Fibroblast of gingiva (primary cell): ENCODE measurements at regions not wholly inside any gene's neighbourhood (a gene's known extent, or its start where the extent isn't known, plus 50 kb on each side); places are given as distances from the start of the nearest gene placed in this dataset.
"Not testable (repeated sequence)": the region's sequence is repeated elsewhere in the genome, so short reads cannot be mapped to it uniquely, and the experiment has no call there.

Experiments used
- DNase-seq: peaks from one replicate; pipeline ENCODE4 v3.0.0-alpha.2; 2011; ENCODE audit warnings: low read depth

- DNase-seq: no peak
Observed at GRCh38 chr4:83920375-83920774, 384.5 kb downstream of the GPAT3 start.

DNA sequence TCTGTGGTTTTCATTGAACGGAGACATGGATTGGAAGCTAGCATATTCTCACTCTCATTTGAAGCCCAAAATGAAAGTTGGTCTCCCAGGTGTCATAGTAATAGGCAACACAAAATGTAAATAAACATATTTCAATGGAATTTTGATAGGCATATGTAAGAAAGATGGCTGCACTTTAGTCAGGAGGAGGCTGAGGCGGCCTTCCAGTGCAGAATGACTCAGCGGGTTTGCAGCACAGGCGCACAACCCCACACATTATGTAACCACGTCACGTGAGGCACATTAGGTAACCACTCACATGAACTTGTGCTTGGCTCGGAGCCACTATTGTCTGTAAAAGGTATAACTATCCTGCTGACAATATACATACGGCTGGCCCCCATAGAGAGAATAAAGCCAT lies 381.7 kb downstream of the GPAT3 start:
- no peak for DNase-seq

DNA sequence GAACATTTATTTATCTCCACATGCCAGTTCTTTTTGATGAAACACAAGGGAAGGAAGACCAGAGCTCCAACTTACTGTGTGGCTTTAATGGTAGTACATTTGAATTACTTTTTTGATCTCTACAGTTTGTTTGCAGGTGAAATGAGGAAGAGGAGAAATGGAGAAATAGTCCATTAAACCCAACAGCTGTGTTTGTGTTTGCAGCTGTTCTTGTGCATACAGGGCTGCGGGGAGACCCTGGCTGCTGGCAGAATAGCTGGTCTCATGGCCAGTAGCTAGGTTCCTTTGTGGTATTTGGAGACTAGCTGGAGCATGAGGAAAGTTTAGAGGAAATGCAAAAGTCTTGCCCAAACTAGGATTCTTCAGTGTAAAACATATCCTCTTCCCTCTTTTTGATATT lies 374.8 kb downstream of the GPAT3 start:
- no peak for DNase-seq

GRCh38 chr4:83906561-83906960 lies 370.7 kb downstream of the GPAT3 start:
- peak; percentile 72 for DNase-seq

- no peak for DNase-seq
Observed at GRCh38 chr4:83905952-83906351, 370.0 kb downstream of the GPAT3 start.

DNA sequence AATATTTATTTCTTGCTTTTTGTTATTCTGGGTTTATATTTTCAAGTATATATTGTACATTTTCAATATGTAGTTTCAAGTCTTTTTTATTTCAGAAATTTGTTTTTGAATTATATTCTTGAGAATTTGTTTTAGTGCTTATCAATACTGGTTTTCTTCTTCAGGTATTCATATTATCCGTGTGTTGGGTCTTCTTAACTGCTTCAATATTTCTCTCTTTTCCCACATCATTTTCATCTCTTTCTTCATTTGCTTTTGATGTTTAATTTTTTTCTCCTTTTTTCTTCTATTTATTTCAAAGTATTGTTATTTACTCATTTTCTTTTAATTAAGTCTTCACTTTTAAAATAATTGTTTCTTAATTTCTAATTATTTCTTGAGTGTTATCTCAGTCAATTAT lies 367.8 kb downstream of the GPAT3 start:
- not testable (repeated sequence) for DNase-seq

DNA sequence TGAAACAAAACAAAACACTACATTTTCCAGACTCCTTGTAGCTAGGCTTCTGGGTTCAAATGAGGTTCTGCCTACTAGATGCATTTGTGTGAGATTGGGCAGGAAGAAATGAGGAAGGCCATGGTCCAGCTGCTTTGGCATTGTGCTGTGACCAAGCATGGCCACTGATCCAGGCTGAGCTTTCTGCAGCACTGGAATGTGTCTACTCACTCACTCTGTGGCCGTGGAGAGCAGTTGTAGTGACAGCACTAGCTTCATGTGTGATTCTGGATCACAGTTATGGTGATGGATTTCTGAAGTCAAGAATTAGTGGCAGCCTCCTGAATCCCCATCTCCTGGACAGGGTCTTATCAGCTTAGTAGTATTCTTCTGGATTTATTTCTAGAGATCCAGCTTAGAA lies 358.9 kb downstream of the GPAT3 start:
- no peak for DNase-seq

DNA sequence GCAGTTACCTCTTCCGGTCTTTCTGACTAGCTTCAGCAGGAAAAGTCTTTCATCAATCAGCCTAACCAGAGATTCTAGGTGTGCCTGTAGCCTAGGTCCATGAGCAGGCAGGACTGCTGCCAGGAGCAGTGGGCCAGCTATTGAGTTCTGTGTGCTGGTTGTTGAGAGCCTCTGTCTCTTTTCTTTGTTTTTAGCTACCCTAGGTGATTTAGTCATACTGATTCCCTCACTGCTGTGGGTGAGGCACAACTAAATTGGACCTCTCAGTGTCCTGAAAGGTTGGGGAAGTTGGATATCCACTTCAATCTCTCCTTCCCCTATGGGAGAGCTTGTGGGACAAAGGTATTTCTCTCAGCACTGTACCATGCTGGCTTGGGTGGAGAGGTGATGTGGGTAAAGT lies 354.9 kb downstream of the GPAT3 start:
- DNase-seq: no peak

DNA sequence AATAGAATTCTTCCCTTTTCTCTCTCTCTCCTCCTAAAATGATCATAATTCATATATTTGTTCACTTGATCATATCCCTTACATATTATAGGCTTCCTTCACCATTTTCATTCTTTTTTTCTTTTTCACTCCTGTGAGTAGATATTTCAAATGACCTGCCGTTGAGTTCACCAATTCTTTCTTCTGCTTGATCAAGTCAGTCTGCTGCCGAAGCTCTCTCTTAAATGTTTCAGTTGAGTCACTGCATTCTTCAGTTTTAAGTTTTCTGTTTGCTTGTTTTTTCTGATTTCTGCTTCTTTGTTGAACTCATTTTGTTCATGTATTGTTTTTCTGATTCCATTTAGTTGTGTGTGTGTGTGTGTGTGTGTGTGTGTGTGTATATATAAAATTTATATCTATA lies 354.3 kb downstream of the GPAT3 start:
- no peak for DNase-seq

DNA sequence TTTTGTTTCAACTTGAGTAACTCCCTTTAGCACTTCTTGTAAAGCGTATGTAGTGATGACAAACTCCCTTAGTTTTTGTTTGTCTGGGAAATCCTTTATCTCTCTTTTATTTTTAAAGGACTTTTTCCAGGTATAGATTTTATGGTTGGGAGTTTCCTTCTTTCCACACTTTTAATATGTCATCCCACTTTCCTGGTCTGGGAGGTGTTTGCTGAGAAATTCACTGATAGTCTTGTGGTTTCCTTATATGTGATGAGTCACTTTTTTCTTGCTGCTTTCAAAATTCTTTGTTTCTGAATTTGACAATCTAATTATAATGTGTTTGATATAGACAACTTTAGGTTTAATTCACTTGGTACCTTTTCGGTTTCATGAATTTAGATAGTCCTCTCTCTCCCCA lies 353.9 kb downstream of the GPAT3 start:
- DNase-seq: no peak

GRCh38 chr4:83885256-83886182 lies 349.6 kb downstream of the GPAT3 start:
- DNase-seq: no peak

DNA sequence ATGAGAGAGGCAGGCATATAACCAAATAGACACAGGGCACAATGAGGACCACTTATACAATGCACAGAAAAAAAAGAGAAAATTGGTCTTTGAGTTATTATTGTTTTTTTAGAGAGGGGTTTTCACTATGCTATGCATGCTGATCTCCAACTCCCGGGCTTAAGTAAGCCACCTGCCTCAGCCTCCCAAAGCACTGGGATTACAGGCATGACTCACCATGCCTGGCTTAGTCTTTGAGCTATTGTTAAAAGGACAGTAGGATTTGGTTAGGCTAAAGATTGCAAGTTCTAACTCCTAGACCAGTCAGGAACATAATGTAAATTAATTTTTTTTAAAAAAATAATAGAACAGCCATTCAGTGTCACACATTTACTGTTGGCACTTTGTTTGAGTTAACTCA lies 340.1 kb downstream of the GPAT3 start:
- no peak for DNase-seq

GRCh38 chr4:83875437-83875836 lies 339.5 kb downstream of the GPAT3 start:
- DNase-seq: no peak

GRCh38 chr4:83873996-83874395 lies 338.1 kb downstream of the GPAT3 start:
- DNase-seq: no peak

DNA sequence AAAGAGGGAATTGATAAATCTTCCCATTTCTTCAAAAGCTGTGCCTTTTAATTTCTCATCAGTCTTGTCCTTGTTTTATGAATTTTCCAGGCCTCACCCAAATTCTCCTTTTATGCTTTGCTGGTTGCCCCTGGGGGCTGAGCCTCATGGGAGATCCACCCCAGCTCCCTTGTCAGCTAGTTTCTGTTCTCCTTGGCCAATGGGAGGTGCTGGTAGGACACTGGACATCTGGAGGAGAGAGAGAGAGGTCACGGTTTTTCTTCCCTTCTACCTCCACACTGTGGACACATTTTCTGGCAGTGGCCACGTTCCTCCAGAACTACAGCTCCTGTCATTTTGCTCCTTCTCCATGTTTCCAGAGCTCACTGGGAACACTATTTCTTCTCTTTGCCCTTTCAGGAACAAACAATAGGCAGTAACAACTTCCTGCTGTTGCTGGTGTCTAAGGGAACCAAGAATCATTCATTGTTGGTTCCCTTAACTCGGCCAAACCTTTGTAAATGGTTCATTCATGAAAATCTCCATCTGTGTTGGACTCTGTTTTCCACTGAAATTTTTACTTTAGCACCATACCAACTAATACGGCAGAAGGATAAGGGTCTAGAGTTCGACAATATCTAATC lies 334.5 kb downstream of the GPAT3 start:
- DNase-seq: no peak

GRCh38 chr4:83866834-83867621 lies 331.1 kb downstream of the GPAT3 start:
- DNase-seq: no peak

GRCh38 chr4:83865417-83866150 lies 329.7 kb downstream of the GPAT3 start:
- no peak for DNase-seq

- no peak for DNase-seq
Observed at GRCh38 chr4:83864097-83864817, 328.3 kb downstream of the GPAT3 start.

DNA sequence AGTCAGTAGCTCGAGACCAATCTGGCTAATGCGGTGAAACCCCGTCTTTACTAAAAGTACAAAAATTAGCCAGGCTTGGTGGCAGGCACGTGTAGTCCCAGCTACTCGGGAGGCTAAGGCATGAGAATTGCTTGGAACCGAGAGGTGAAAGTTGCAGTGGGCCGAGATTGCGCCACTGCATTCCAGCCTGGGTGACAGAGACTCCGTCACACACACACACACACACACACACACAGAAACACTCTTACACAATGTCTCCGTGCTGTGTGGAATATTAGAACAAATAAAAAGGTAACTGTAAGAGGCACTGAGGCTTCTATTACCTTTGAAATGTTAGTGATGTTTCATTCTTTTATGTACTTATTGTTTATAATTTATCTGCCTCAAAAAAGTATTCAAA lies 326.6 kb downstream of the GPAT3 start:
- DNase-seq: peak; percentile 22

- no peak for DNase-seq
Observed at GRCh38 chr4:83860200-83860599, 324.3 kb downstream of the GPAT3 start.

- no peak for DNase-seq
Observed at GRCh38 chr4:83858131-83858530, 322.2 kb downstream of the GPAT3 start.
